Left ventricle myocardium inferior (tissue), 1 donor: ENCODE measurements at regions not wholly inside any gene's neighbourhood (a gene's known extent, or its start where the extent isn't known, plus 50 kb on each side); places are given as distances from the start of the nearest gene placed in this dataset.

Experiments
- DNase-seq: peaks from one replicate; pipeline ENCODE4 v3.0.0-alpha.2; 2020
- H3K27ac ChIP-seq: fragments of 200-600 bp; replicated peaks from 2 replicates; pipeline ENCODE4 v1.8.0; 2021
- H3K27me3 ChIP-seq: fragments of 200-600 bp; 2 replicates; pipeline ENCODE4 v1.8.0; 2021; ENCODE audit warnings: low read depth
- H3K36me3 ChIP-seq: fragments of 200-600 bp; 2 replicates; pipeline ENCODE4 v1.8.0; 2021
- H3K4me1 ChIP-seq: fragments of 200-600 bp; 2 replicates; pipeline ENCODE4 v1.8.0; 2021
- H3K4me3 ChIP-seq: fragments of 200-600 bp; 2 replicates; pipeline ENCODE4 v1.8.0; 2021; ENCODE audit warnings: mild to moderate bottlenecking, moderate library complexity
- H3K9me3 ChIP-seq: fragments of 200-600 bp; replicated peaks from 2 replicates; pipeline ENCODE4 v1.8.0; 2021
- intact Hi-C: fragments of 100-400 bp; cut with micrococcal nuclease; formaldehyde crosslinking; loops from one replicate; pipeline ENCODE4 v1.11.0; 2022
- TF ChIP-seq, protein P1 (sequence below): fragments of 200-600 bp; IDR thresholded peaks from 2 replicates; pipeline ENCODE4 v1.8.0; 2021; ENCODE audit warnings: antibody characterized with exemption, mild to moderate bottlenecking, borderline replicate concordance
- donor health status: DM: no; HTN: yes; CAD: no; lungs with severe emphysema.

DNA sequence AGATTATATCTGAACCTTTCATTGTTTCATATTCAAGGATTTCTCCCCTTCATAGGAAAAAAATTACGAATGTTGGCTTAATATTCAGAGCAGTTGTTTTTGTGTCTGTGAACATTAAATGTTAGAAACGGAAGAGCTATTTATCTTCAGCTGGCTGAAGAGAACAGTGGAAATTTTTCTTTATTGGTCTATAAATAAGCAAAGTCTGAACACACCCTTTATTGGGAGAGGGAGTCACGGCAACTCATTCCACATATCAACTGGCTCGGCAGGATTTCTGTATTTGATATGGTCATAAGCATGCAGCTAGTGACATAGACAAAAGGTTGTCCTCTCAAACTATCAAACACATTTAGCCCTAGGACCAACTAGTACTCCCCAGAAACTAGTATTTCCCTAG is 468.4 kb upstream of the HNRNPA3 start:
- Histone ChIP-seq H3K27ac (no peak overlapping the region), H3K4me1 (peaks cover 11% of the 10 kb centered on the region), H3K27me3 (no peaks in the 10 kb centered on the region), H3K9me3 (peaks cover 7% of the 10 kb centered on the region), H3K4me3 (no peak overlapping the region), H3K36me3 (no peaks in the 10 kb centered on the region)
- intact Hi-C loops = no loop called here
- no peak for DNase-seq
- TF ChIP-seq, protein P1, sequence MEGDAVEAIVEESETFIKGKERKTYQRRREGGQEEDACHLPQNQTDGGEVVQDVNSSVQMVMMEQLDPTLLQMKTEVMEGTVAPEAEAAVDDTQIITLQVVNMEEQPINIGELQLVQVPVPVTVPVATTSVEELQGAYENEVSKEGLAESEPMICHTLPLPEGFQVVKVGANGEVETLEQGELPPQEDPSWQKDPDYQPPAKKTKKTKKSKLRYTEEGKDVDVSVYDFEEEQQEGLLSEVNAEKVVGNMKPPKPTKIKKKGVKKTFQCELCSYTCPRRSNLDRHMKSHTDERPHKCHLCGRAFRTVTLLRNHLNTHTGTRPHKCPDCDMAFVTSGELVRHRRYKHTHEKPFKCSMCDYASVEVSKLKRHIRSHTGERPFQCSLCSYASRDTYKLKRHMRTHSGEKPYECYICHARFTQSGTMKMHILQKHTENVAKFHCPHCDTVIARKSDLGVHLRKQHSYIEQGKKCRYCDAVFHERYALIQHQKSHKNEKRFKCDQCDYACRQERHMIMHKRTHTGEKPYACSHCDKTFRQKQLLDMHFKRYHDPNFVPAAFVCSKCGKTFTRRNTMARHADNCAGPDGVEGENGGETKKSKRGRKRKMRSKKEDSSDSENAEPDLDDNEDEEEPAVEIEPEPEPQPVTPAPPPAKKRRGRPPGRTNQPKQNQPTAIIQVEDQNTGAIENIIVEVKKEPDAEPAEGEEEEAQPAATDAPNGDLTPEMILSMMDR = no peak

DNA sequence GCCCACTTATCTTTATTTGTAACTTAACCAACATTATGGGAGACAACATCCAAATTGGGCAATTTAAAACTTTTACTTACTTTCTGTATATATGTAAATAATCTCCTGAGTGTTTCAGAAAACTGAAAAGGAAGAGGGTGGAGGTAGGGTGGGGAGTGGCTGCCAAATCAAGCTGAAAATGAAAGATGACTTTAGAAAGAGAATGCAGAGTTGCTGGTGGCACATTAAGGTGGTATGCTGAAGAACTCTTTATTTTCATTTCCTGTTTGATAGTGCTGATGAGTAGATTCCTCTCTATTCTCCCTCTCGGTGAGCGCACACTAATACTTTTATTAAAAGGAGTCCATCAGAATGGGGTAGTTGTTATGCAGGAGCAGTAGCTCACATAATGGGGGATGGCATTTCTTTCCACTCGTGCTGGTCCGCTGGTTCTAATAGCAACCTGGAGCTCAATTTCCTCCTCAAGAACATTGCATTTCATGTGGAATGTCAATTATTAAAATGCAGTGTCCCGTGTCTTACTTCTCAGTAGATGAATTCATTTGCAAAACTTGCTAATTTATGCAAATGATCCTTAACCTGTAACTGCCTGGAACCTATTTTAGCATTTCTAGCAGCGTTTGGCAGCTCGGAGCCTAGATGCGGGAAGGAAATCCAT is 466.9 kb upstream of the HNRNPA3 start:
- H3K4me3 ChIP-seq = no peak overlapping the region
- H3K9me3 ChIP-seq = no peaks in the 10 kb centered on the region
- H3K27ac ChIP-seq = no peak overlapping the region
- H3K4me1 ChIP-seq = peaks cover 11% of the 10 kb centered on the region
- TF ChIP-seq, protein P1 = no peak
- intact Hi-C loops = no loop called here
- DNase-seq = no peak
- H3K36me3 ChIP-seq = no peaks in the 10 kb centered on the region
- H3K27me3 ChIP-seq = no peaks in the 10 kb centered on the region

DNA sequence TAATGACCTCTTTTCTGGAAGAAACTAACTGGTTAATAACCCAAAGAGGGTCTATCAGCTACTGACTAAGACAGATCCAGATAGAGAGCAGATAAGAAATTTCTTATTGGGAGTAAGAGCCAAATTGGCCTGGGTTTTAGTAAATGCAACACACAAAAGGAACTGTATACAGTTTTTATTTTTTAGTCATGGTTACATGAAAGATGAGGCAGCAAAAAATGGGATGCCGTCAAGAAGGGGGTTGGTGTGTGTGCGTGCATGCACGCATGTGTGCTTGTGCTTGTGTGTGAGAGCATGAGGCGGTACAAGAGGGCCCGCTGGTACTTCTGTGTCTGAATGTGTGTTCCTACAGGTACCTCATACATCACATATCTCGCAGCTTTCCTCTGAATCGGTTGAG is 466.2 kb upstream of the HNRNPA3 start:
- H3K27ac ChIP-seq = no peak overlapping the region
- H3K36me3 ChIP-seq = no peaks in the 10 kb centered on the region
- no peak overlapping the region for H3K4me3 ChIP-seq
- intact Hi-C loops = no loop called here
- peaks cover 11% of the 10 kb centered on the region for H3K4me1 ChIP-seq
- DNase-seq = no peak
- H3K9me3 ChIP-seq = no peaks in the 10 kb centered on the region
- H3K27me3 ChIP-seq = no peaks in the 10 kb centered on the region
- TF ChIP-seq, protein P1 = no peak

DNA sequence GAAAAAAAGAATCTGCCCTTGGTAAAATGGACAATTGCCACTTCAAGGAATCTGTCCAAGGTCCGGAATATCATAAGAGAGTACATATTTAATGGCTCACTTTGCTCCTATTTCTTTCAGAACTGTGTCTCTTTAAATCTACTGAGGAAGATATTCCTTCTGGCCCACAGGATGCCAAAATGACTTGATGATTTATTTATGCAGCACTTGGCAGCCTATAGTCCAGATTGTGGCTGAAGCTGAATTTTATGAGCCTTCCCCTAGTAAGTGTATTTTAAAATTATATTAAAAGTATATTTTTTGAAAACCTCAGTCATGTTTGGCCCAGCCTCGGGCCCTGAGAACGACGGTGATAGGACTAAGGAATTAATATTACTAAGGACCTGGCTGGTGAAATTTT is 465.1 kb upstream of the HNRNPA3 start:
- H3K9me3 ChIP-seq = no peaks in the 10 kb centered on the region
- H3K4me1 ChIP-seq = peaks cover 3% of the 10 kb centered on the region
- no peaks in the 10 kb centered on the region for H3K36me3 ChIP-seq
- H3K27ac ChIP-seq = no peak overlapping the region
- intact Hi-C loops = no loop called here
- no peak overlapping the region for H3K4me3 ChIP-seq
- TF ChIP-seq, protein P1 = no peak
- DNase-seq = no peak
- H3K27me3 ChIP-seq = no peaks in the 10 kb centered on the region

DNA sequence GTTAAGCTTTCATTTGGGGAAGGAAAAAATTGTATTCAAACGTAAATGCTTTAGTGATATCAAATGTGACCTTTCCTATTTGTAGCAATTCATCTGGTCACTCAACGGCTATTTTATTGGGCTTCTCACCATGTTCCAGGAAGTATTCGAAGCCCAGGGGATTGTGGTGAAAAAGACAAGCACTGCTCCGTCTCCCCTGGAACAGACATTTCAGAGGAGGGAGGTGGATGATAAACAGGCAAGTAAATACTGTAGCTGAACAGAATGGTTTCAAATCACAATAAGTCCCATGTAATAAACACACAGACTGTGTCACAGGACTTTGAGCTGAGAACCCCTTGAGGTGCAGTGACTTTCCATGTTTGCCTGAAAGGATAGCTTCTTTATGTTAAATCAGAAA is 464.7 kb upstream of the HNRNPA3 start:
- TF ChIP-seq, protein P1 = no peak
- Histone ChIP-seq H3K9me3 (no peaks in the 10 kb centered on the region), H3K4me3 (no peak overlapping the region), H3K4me1 (no peaks in the 10 kb centered on the region), H3K27me3 (no peaks in the 10 kb centered on the region), H3K27ac (no peak overlapping the region), H3K36me3 (no peaks in the 10 kb centered on the region)
- no peak for DNase-seq
- intact Hi-C loops = no loop called here
